NCI-H526 (cell line): ENCODE measurements at regions not wholly inside any gene's neighbourhood (a gene's known extent, or its start where the extent isn't known, plus 50 kb on each side); places are given as distances from the start of the nearest gene placed in this dataset.
"Not testable (repeated sequence)": the region's sequence is repeated elsewhere in the genome, so short reads cannot be mapped to it uniquely, and the experiment has no call there.

Experiments
- DNase-seq, 2 experiments: peaks; one replicate each; lab custom pipeline; 2025; lab: John Stamatoyannopoulos, UW

DNA sequence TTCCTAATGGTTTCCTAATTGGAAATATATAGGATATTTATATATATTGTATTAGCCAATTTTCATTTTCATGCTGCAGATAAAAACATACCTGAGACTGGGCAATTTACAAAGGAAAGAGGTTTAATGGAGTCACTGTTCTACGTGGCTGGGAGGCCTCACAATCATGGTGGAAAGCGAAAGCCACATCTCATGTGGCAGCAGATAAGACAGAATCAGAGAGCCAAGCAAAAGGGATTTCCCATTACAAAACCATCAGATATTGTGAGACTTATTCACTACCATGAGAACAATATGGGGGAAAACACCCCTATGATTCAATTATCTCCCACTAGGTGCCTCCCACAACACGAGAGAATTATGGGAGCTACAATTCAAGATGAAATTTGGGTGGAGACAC, 242.5 kb upstream of the NETO1 start:
- DNase-seq: no peak

DNA sequence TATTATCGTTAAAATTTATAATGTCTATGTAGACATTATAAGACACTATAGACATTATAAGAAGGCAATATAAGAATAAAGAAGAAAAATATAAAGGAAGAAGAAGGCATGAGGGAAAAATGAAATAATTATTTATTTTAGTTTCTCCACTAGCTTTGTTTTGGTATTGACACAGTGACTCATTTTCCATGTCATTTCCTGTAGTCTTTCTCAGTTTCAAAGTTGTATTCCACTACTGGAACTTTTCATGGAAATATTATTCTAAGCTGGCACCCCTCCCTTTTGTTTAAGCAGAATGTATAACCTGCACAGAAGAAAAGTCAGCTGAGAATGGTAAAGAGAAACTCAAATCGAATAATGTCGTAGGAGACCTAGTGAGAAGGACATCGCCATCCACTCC, 234.2 kb upstream of the NETO1 start:
- DNase-seq: no peak

DNA sequence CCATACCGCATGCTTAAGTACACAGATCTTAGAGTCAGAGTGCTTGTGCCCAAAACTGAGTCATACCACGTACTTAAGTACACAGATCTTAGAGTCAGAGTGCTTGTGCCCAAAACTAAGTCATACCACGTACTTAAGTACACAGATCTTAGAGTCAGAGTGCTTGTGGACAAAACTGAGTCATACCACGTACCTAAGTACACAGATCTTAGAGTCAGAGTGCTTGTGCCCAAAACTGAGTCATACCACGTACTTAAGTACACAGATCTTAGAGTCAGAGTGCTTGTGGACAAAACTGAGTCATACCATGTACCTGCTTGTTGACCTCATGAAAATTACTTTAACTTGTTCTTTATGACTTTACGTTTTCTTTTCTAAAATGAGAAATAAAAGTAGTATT, 233.7 kb upstream of the NETO1 start:
- not testable (repeated sequence) for DNase-seq

DNA sequence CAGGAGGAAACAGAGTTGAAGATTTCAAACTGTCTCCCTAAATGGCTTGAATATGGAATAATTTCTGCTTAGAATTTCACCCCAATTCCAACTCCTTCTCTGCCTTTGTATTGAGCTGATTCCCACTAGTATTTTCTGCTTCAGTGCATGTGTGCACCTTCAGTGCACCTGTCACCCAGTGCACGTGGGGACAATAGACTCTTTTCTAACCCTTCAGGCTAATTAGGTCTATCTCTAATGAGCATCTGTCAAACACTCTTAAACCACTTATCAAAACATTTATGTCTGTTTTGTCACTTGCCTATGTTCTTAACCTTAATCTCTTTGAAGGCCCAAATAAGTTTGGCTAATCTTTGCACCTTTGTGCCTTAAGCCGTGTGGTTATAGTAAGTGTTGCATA, 232.0 kb upstream of the NETO1 start:
- DNase-seq: no peak

DNA sequence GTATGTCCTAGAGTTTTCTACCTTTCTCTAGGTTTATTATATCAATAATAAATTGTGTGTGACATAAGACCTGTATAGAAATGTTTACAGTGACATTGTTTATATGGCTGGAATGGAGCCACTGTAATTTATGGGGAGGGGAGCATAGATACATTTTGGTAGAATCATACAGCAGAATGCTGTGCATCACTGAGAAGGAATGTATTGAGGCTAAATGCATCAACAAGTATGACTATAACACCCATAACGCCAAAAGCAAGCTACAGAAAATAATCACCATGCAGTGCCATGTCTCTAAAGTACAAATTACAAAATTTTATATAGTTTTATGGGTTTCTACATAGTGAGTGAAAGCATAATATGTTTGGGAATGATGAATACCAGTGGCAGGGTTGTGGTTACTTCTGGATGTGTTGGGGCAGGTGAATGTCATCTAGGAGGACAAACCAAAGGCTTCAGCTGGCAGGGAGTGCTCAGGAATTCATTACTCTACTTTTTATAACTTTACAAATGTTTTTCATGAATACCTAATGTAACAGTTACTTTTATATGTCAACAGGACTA, 226.0 kb upstream of the NETO1 start:
- no peak for DNase-seq

DNA sequence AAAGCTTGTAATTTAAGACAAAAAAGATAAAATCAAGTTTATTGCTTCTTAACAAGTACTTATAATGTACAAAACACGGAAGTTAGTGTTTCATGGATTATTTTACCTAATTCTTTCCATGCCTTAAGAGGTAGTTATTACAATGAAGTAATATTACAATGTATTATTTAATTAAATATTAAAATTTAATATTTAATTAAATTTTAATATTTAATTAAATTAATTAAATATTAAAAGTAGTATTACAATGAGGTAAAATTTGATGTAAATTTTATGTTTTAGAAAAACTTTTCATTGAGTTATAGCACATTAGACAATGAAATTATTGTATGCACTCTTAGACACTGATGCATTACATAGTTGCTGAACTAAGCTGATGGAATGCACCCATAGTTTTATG, 220.7 kb upstream of the NETO1 start:
- DNase-seq: no peak

DNA sequence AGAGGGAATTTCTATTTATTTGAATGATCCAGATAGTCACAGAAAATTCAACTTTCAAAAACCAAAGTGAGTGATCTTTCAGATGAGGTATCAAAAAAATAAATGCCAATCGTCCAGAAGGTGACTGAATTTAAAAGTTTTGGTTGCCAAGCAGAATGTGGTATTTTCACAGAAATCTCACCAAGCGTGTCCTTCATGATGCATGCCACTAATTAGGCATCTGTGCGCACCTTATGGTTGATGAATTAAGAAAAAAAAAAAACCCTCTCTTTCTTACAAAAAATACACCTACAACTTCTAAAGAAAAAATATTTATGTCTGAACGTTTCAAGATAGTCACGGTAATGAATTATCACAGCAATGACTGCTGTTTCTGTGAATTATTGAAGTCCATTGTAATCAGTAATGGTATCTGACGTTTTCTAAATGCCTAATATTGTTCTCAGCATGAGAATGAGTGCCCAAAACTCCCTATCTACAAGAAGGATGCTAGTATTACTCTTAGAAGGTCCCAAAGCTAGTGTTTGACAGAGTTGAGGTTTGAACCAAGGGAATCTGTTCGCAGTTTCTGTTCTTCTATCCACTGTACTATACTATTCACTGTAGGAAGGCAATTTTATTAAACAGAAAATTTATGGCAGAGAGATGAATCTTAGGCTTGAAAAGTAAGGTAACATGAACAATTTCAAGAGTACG, 219.6 kb upstream of the NETO1 start:
- DNase-seq: no peak

DNA sequence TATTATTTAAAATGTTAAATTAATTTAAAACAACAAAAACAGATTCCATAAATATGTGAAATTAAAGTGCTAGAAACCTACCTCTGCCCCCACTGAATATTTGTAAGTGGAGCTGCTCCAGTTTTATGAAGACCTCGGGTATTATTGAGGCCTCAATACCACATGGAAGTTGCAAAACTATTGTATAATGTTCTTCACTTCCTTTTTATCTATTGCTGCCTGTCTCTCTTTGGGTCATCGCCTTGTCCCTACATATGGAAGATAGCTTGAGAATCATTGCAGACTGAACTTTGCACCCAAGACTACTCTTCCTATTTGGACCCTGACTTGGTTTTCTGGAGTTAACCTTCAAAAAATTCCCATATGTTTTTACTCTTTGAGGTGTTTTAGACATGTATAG, 212.1 kb upstream of the NETO1 start:
- DNase-seq: no peak

DNA sequence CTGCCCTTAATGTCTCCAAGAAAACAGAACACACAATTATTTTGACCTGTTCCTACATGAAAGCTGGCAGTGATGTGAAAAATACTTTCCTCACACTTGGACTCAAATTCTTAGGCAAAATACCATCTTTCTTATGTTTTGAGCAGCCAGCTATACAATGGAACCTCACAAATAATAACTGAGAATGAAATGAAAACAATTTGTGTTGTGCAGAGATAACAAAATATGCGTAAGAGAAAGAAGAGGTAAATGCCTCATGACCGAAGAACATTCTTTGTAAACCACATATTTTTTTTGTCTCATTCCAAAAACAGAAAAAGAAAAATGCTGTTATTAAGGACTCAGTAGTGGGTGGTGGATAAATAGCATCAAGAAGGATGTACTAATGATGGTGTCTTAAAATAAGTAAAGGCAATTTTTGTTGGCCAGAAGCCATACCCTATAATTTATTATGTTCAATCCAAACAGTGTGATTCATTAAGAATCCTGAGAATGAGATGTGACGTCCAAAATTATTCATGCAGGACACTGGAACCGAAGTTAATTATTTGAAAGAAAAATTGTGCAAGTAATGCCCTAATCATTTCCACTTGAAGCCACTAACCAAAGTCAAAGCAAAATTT, 193.0 kb upstream of the NETO1 start:
- DNase-seq: no peak

DNA sequence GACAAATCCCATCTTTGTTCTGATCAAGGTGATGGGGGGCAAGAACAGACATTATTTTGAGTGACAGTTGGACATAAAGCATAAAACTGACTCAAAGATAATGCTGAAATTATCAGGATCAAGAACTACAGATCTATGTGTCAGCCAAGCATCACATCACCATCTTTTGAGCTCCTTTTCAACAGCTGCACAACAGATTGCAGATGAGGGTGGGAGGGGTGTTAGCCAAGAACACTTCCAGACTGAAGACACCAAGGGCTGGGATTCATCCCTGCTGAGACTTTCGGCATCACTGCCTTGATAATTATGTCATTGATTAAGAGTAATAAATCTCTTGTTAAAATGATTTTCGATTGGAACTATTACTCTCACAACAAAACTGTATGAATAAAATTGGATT, 191.5 kb upstream of the NETO1 start:
- DNase-seq: no peak

DNA sequence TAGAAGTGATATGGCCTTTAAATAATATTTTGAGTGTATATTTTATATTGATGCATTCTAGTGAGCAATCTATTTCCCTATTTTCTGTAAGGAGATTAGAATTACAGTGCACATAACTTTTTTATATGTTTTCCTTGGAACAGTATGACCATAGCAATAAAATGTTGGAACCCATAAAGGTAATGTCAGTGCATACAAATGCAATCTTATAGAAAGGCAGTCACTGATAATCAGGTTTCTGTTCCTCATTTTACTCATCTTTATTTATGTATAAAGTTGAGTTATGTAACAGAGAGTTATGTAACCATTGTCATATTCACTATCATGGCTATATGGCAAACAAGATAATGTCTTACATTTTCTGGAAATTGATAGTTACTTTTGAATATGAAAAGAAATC, 179.9 kb upstream of the NETO1 start:
- DNase-seq: no peak

DNA sequence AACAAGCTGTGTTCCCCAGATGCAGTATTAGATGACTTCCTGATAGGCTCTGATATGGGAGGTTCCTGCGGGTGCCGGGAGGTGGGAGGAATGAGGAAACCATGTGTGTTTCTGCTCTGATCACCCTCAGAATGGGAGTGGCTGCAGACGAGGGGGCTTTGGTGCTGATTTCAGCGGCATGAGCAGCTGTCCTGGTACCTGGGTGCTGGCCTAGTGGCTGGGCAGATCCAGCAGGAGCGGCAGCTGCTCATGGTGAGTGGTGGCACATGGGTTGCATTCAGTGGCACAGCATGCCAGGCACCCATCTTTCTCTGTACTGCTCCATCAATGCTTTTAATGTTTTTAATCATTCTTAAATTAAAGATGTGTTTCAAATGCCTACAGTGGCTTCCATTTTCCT, 177.2 kb upstream of the NETO1 start:
- DNase-seq: no peak

DNA sequence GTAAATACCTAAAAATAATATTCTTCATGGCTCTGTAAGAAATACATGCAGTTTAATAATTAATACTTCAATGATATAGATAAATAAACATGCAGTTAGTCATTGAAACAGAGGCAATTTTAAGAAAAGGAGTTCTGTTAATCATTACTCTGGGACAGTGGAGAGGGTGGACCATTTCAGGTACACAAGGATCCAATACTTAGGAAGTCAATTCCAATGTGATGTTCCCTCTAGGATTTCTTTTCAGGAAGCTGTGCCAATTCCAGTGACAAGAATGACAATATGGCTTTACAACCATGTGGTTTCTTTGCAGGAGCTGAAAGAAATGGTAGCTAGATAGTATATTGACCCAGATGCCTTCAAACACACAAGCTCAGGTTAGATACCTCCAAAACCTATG, 175.8 kb upstream of the NETO1 start:
- no peak for DNase-seq

DNA sequence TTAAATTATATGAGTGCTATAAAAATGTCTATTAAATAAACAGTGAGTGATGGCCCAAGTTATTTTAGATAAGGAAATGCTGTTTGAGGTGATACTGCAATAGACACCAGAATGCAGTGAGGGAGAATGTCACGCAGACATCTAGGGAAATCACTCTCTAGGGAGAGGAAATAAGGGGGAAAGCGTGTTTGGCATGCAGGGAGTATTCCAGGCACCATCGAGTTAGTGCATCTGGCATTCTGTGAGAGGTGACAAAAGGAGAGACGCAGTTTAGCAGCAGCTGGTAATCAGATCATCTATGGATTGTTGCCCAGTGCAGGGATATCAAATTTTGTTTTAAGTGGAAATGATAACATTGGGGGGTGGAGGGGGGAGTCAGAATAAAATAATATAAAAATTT, 175.4 kb upstream of the NETO1 start:
- DNase-seq: no peak

DNA sequence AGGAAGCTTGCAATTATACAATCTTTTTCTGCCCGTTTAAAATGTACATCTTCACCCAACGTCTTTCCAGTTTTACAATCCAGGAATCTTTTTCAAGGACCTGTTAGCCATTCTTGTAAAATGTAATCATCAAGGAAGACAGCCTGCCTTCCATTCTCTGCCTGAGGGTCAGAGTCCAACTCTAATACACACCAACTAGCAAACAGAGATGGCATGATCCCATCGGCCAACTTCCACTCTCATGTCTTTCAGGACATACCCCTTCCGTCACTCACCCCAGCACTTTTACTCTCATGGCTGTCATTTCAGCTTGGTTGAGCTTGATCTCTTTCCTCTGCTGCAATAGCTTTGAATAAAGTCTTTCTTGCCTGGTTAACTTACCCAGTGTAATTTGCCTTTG, 172.5 kb upstream of the NETO1 start:
- no peak for DNase-seq

DNA sequence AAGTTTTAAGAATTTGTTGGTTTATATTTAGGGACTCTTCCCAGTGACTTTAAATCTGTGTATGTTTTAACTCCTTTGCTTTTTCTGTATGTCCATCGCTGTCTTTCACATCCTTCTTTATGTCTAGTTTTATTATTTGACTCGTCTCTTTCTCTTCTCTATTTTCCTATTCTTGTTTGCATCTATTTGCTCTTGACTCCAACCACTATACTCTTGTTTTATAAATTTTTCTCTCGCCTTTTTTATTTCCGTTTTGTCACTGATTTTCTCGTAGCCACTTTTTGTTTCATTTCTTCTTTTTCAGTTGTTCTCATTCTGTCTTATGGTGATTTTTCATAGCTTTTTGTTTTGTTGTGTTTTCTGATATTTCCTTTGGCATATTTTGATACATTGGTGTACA, 170.5 kb upstream of the NETO1 start:
- DNase-seq: no peak

DNA sequence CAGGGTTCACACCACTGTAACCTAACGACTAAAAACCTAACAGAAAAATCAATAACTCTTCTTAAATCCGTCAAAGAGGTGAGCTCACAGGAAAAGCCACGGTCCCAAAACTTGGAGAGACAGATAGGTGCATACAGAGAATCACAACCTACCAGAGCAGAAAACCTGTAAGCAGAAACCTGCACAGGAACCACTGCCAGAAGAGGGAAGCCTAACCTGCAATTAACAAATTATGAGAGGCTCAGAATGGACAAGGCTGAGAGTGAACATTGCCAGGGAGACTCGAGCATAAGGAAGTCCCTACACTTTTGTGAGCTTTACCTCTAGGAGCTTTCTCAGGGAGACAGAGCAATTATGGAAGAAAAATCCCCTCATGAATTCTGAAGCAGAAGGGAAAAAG, 156.2 kb upstream of the NETO1 start:
- no peak for DNase-seq

DNA sequence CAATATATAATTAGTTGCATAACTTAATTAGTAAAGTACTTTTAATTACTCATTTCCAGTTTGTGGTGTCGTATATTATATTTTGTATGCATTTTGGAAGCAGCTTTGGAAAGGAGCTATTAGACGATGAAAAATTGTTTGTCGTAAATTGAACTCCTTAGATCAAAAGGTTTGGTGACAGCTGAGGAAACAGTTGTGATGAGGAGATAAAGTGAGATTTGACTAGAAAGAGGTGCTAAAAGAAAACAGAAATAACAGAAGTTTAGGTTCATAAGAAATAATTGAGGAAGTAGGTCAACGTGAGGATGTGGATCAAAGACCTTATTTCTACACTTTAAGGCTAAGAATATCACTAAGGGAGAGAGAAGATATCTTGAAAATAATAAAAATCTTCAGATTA, 141.9 kb upstream of the NETO1 start:
- DNase-seq: no peak

DNA sequence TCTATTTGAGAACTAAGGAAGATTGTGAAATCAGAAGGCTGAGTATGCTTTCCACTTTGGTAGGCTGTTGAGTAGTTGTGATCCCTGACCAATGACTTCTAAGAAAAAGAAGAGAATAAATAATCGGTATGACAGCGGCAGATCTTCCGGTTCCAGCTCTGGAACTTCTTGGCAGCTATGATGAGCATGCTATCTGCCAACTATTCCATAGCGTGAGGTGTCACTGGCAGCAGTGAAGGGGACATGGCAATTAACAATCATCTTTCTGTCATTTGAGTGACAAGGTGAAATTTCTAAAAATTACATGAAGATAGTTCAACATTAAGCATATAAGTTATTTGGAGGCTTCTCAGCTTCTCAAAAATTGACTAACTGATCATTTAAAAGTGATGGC, 140.1 kb upstream of the NETO1 start:
- DNase-seq: no peak

DNA sequence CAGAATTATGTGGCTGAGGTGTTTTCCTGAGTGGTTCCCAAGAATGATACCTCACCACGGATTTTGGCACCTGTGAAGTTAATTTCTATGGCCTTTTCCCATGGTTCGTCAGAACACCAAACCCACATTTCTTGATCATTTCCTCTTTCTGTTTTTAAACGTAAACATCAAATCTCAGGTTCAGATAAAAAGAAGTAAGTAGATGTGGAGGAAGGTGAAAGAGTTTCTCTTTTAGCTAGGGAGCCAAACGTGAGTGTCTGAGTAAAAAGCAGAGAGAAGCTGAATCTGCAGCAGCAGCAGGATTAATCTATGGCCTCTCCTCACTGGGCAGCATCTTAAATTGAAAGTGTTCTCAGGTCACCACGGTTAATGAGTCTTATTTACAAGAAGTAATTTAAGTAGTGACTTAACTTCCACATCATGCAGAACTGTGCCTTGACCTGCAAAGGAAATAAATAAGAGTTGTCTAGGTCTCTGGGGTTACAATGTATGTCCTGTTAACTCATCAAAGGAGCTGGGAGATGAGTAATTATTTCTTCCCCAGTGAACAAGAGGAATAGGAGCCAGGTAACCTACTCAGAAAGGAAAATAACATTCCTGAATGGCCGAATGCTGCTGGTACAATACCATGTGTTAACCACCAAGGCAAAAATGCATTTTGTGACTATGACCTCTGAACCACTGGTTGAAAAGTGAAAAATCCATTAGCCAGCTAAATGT, 139.6 kb upstream of the NETO1 start:
- no peak for DNase-seq

DNA sequence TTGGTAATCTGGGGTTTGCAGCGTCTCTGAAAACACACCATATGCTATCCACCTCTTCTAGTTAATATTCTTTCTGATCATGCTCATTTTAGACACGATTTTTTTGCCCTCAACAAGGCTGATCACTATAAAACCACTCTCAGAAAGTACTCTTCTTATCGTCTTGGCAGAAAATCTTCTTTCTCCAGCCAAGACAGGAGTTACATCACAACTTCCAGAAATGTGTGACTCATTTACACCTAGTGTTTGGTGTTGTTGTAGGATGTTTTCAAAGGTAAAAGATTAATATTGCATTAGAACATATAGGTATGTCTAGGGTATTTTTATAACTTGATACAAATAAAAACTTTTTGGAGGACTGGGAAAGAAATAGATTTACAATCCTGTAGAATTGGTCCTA, 138.5 kb upstream of the NETO1 start:
- no peak for DNase-seq

DNA sequence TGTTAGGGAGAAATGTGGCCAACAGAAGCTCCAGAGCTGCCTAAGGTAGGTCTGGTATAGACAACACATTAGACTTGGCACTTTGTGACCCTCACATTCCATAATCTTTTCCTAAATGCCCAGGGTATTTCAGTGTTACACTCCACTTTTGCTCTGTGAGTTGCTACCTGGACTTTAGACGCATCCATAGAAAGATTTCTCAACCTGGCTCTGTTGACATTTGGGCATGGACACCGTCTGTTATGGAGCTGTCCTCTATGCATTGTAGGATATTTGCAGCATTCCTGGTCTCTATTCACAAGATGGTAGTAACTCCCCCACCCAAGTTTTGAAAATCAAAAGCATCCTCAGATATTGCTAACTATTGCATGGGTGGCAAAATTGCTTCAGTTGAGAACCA, 136.5 kb upstream of the NETO1 start:
- no peak for DNase-seq

DNA sequence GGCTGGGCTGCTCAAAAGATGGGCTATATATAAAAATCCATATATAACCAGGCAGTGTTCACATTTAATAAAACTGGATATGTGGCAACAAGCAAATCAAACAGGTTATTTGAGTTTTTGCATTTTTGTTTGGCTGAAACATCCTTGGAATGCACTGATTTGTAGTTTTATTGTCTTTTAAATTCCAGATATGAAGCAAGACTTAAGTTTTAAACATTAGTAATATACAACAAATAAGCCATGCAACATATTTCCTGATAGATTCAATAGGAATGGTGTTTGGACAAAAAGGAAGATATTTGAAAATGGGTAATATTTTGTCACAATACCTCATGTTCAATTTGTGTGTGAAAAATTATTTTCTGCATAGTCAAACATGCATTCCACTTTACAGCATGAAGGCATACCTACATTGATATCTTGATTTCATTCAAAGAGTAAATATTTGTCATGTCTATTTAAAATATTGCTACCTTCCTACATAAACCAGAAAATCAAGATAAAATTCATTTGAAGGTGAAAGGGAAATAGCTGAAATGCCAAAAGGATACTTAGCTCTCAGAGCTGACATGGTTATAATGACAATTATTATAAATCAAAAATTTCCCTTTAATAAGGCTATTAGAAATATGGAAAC, 132.3 kb upstream of the NETO1 start:
- no peak for DNase-seq
